Panc1 (cell line): ENCODE measurements at regions not wholly inside any gene's neighbourhood (a gene's known extent, or its start where the extent isn't known, plus 50 kb on each side); places are given as distances from the start of the nearest gene placed in this dataset.

Experiments
- CTCF ChIP-seq: fragments of 450-650 bp; IDR thresholded peaks from 2 replicates; pipeline ENCODE4 v1.5.1; 2017; ENCODE audit warnings: mild to moderate bottlenecking
- POLR2AphosphoS5 ChIP-seq: IDR thresholded peaks from 2 replicates; pipeline ENCODE4 v1.6.1; 2012; ENCODE audit warnings: mild to moderate bottlenecking, low read depth, low read length, moderate library complexity
- REST ChIP-seq, 2 experiments: IDR thresholded peaks; 2 replicates each; pipeline ENCODE4 v1.6.1; 2011 to 2012; ENCODE audit warnings: low read depth in 2 of 2, control low read depth in 1 of 2, low read length in 1 of 2, mild to moderate bottlenecking in 1 of 2, moderate library complexity in 1 of 2; ENCODE audit not compliant: insufficient read depth in 1 of 2
- SIN3A ChIP-seq: IDR thresholded peaks from 2 replicates; pipeline ENCODE4 v1.6.1; 2012; ENCODE audit warnings: low read depth, mild to moderate bottlenecking, low read length, moderate library complexity, borderline replicate concordance; ENCODE audit not compliant: insufficient read depth
- TCF7L2 ChIP-seq: IDR thresholded peaks from 2 replicates; pipeline ENCODE4 v1.6.1; 2011; ENCODE audit warnings: mild to moderate bottlenecking, low read depth, low read length, inconsistent platforms

GRCh38 chr13:100987948-100988347 is 313.4 kb upstream of the TMTC4 start:
- TF ChIP-seq CTCF = 0 out of 2 replicates have a peak, but pooled peaks have one; percentile 16
- no peak for TF ChIP-seq POLR2AphosphoS5
- TF ChIP-seq TCF7L2 = no peak
- no peak for TF ChIP-seq REST (IDR thresholded peaks at IDR 0.05; ENCODE audit: insufficient read depth in 1 of 2, low read depth in 2 of 2, low read length in 1 of 2)
- TF ChIP-seq SIN3A = no peak
